Heart left ventricle (tissue), 13 donors: ENCODE measurements at regions not wholly inside any gene's neighbourhood (a gene's known extent, or its start where the extent isn't known, plus 50 kb on each side); places are given as distances from the start of the nearest gene placed in this dataset.

ENCODE experiments used
- POLR2A ChIP-seq, 2 donors: fragments of 450-650 bp; IDR thresholded peaks; one replicate each; pipeline ENCODE4 v1.6.1; 2017; ENCODE audit warnings: antibody characterized with exemption in 2 of 2, mild to moderate bottlenecking in 2 of 2, moderate library complexity in 2 of 2
- TF ChIP-seq, protein P1 (sequence below), 12 donors: fragments of 200-600 bp; sonication (generic) in 4 of 12; IDR thresholded peaks; one replicate each; pipeline versions ENCODE4 v1.5.0 to v1.8.0; 2018 to 2022; ENCODE audit warnings: antibody characterized with exemption in 12 of 12, mild to moderate bottlenecking in 5 of 12
- donor health status: ischemic (EF 13 %, LVEDD 7.1; RV severe dilation, severe dysfunction).
- donor health status: DM: no; HTN: yes; CAD: no.
- donor health status: DM: no; HTN: no; CAD: no.
- donor health status: ischemic (EF 25% LVEDD 6.9; RV normal size, moderate dysfunction).
- donor health status: ischemic (EF 25% LVEDD 5.7; RV mildly dilated, moderate dysfunction).
- donor health status: ischemic (EF 35%, LVEDD 5.7; RV mildly dilated, moderate dysfunction).
- donor health status: nonischemic (EF 11% LVEDD 7.7; RV severe dilation, severe dysfunction).
- donor health status: DM: yes; HTN: yes; CAD: no.
- donor health status: PGD.
- donor health status: ischemic (EF 29% LVEDD 5.4; RV normal size, mild dysfunction).
- donor health status: nonischemic (EF 23%, LVEDD 6.1; RV moderate dilation, normal function).

DNA sequence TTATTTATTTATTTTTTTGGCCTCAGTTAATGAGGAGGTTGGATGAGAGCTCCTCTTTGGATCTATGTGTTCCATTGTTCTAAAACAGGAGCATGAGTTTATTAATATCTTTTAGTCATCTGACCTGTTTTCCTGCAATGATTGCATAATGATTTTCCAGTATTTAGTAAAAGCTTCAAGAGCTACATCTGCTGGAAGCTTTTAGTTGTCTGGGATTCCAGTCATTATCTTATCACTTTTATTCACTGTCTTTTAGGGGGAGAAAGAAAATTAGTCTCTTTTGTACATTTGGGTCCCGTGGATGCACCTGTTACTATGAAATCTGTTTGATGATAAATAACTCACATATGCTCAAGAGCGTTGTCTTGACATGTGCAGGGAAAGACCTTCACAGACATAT lies 1270.0 kb downstream of the ROBO1 start:
- TF ChIP-seq, protein P1, sequence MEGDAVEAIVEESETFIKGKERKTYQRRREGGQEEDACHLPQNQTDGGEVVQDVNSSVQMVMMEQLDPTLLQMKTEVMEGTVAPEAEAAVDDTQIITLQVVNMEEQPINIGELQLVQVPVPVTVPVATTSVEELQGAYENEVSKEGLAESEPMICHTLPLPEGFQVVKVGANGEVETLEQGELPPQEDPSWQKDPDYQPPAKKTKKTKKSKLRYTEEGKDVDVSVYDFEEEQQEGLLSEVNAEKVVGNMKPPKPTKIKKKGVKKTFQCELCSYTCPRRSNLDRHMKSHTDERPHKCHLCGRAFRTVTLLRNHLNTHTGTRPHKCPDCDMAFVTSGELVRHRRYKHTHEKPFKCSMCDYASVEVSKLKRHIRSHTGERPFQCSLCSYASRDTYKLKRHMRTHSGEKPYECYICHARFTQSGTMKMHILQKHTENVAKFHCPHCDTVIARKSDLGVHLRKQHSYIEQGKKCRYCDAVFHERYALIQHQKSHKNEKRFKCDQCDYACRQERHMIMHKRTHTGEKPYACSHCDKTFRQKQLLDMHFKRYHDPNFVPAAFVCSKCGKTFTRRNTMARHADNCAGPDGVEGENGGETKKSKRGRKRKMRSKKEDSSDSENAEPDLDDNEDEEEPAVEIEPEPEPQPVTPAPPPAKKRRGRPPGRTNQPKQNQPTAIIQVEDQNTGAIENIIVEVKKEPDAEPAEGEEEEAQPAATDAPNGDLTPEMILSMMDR (IDR thresholded peaks at IDR 0.05) = peak in 1 of 12 donors; percentile 3
- no peak for TF ChIP-seq POLR2A (IDR thresholded peaks at IDR 0.05)
